ENCODE measurements at regions not wholly inside any gene's neighbourhood (a gene's known extent, or its start where the extent isn't known, plus 50 kb on each side); places are given as distances from the start of the nearest gene placed in this dataset.

DNA sequence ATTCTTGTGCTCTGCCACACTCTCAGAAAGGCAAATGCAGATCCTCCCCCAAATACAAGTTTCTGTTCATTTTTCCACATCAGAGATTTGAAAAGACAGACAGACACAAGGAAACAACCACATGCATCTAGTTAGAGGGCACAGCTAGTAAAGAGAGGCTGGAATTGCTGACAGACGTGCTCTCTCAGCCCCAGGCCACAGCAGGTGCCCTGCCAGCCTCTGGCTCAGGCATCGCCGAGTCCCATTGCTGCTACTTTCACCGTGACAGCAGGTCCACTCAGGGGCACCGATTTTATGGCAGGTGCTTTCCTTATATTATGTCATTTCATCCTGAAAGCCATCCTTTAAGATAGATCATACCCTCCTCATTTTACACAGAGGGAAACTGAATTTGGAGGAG is 507.5 kb downstream of the EIPR1 start:
- no peak for TF ChIP-seq ZFP1 (CRISPR knock-in tag; IDR thresholded peaks at IDR 0.05)
- TF ChIP-seq HNRNPUL1 (IDR thresholded peaks at IDR 0.05; ENCODE audit: low read length), result no peak
- TF ChIP-seq PHF21A (IDR thresholded peaks at IDR 0.05; ENCODE audit: borderline replicate concordance, low read depth), result no peak
- TF ChIP-seq, protein P1, sequence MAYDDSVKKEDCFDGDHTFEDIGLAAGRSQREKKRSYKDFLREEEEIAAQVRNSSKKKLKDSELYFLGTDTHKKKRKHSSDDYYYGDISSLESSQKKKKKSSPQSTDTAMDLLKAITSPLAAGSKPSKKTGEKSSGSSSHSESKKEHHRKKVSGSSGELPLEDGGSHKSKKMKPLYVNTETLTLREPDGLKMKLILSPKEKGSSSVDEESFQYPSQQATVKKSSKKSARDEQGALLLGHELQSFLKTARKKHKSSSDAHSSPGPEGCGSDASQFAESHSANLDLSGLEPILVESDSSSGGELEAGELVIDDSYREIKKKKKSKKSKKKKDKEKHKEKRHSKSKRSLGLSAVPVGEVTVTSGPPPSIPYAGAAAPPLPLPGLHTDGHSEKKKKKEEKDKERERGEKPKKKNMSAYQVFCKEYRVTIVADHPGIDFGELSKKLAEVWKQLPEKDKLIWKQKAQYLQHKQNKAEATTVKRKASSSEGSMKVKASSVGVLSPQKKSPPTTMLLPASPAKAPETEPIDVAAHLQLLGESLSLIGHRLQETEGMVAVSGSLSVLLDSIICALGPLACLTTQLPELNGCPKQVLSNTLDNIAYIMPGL (CRISPR knock-in tag; IDR thresholded peaks at IDR 0.05), result no peak
- TF ChIP-seq, protein P2, sequence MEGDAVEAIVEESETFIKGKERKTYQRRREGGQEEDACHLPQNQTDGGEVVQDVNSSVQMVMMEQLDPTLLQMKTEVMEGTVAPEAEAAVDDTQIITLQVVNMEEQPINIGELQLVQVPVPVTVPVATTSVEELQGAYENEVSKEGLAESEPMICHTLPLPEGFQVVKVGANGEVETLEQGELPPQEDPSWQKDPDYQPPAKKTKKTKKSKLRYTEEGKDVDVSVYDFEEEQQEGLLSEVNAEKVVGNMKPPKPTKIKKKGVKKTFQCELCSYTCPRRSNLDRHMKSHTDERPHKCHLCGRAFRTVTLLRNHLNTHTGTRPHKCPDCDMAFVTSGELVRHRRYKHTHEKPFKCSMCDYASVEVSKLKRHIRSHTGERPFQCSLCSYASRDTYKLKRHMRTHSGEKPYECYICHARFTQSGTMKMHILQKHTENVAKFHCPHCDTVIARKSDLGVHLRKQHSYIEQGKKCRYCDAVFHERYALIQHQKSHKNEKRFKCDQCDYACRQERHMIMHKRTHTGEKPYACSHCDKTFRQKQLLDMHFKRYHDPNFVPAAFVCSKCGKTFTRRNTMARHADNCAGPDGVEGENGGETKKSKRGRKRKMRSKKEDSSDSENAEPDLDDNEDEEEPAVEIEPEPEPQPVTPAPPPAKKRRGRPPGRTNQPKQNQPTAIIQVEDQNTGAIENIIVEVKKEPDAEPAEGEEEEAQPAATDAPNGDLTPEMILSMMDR (IDR thresholded peaks at IDR 0.05 in 2 of 3, conservative IDR thresholded peaks at IDR 0.05 in 1 of 3; ENCODE audit: insufficient read depth in 2 of 3, low read depth in 1 of 3, low read length in 3 of 3), result no peak
- TF ChIP-seq, protein P3, sequence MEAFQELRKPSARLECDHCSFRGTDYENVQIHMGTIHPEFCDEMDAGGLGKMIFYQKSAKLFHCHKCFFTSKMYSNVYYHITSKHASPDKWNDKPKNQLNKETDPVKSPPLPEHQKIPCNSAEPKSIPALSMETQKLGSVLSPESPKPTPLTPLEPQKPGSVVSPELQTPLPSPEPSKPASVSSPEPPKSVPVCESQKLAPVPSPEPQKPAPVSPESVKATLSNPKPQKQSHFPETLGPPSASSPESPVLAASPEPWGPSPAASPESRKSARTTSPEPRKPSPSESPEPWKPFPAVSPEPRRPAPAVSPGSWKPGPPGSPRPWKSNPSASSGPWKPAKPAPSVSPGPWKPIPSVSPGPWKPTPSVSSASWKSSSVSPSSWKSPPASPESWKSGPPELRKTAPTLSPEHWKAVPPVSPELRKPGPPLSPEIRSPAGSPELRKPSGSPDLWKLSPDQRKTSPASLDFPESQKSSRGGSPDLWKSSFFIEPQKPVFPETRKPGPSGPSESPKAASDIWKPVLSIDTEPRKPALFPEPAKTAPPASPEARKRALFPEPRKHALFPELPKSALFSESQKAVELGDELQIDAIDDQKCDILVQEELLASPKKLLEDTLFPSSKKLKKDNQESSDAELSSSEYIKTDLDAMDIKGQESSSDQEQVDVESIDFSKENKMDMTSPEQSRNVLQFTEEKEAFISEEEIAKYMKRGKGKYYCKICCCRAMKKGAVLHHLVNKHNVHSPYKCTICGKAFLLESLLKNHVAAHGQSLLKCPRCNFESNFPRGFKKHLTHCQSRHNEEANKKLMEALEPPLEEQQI (IDR thresholded peaks at IDR 0.05), result no peak
- no peak for TF ChIP-seq PRMT5 (CRISPR knock-in tag; IDR thresholded peaks at IDR 0.05)
- TF ChIP-seq CBX2 (IDR thresholded peaks at IDR 0.05; ENCODE audit: insufficient read depth, low read length, poor library complexity, severe bottlenecking), result no peak
- no peak for TF ChIP-seq NFE2 (IDR thresholded peaks at IDR 0.05; ENCODE audit: low read depth)

Measured in K562 (cell line).